GM19238 (cell line): ENCODE measurements at regions not wholly inside any gene's neighbourhood (a gene's known extent, or its start where the extent isn't known, plus 50 kb on each side); places are given as distances from the start of the nearest gene placed in this dataset.

Experiments
- DNase-seq: peaks from one replicate; pipeline ENCODE4 v3.0.0; 2011; ENCODE audit warnings: low spot score; ENCODE audit not compliant: insufficient read length

DNA sequence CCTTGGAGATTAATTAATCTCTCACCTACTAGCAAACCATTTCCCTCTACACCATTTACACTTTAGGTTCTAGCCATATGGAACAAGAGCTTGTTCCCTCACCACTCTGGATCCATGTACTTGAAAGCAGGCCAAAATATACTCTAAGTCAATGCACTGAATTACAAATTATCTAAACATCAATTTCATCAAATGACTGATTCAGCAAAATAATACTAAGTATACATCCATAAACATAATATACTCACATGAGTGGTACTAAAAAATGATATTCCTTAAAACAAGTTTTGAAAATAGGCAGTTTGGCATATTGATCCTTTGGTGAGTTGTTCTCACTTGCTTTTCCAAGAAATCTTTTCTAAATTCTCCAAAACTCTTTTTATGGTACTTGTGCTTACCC, 459.7 kb upstream of the ZNF385D start:
- DNase-seq = no peak

GRCh38 chr3:22216601-22217000, 465.6 kb upstream of the ZNF385D start:
- DNase-seq = no peak

GRCh38 chr3:22225161-22225560, 474.2 kb upstream of the ZNF385D start:
- no peak for DNase-seq

DNA sequence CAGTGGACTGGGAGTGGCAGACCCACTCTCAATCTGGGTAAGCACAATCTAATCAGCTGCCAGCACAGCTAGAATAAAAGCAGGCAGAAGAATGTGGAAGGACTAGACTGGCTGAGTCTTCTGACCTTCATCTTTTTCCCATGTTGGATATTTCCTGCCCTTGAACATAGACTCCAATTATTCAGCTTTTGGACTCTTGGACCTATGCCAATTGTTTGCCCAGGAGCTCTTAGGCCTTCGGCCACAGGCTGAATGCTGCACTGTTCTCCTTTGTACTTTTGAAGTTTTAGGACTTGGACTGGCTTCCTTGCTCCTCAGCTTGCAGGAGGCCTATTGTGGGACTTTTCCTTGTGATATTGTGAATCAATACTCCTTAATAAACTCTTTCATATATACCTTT, 477.7 kb upstream of the ZNF385D start:
- no peak for DNase-seq

GRCh38 chr3:22231061-22231460, 480.1 kb upstream of the ZNF385D start:
- DNase-seq = no peak

DNA sequence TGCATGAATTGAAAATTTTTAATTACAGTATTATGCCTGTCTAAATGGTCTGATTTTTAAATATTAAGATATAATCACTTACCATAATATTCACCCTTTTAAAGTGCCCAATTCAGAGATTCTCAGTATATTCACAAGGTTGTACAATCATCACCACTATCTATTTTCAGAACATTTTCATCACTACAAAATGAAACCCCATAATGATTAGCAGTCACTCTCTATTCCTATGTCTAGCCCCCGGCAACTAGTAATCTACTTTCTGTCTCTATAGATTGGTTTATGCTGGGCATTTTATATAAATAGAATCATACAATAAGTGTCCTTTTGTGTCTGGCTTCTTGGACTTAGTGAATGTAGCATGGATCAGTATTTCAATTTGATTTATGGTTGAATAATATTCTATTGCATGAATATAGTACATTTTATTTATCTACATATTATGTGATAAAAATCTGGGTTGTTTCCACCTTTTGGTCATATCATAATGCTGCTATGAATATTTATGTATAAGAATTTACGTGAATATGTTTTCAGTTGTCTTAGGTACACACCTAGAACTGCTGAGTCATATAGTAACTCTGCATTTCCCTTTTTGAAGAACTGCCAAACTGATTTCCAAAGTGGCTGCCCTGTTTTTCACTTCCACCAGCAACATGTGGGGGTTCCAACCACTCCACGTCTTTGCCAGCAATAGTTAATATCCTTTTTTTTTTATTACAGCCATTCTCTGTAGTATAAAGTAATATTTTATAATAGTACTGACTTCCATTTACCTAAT, 485.7 kb upstream of the ZNF385D start:
- DNase-seq = no peak

GRCh38 chr3:22239011-22239410, 488.0 kb upstream of the ZNF385D start:
- DNase-seq = no peak

DNA sequence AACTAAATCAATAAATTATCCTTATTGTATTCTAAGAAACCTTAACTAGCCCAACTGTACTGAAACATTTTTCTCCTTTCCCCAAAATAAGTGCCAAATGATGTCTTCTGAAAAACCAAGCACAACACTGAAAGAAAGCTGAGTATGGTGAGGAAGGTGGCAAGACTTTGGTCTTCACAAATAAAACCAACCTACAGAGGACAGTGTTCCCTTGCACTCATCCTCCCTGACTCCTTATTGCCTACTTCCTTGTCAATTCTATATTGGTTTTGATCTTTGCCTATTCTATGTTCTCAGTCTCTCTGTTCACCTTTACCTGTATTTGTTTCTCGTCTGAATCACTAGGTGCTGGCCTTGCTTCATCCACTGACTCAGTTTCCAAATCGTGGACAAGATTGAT, 490.1 kb upstream of the ZNF385D start:
- no peak for DNase-seq

DNA sequence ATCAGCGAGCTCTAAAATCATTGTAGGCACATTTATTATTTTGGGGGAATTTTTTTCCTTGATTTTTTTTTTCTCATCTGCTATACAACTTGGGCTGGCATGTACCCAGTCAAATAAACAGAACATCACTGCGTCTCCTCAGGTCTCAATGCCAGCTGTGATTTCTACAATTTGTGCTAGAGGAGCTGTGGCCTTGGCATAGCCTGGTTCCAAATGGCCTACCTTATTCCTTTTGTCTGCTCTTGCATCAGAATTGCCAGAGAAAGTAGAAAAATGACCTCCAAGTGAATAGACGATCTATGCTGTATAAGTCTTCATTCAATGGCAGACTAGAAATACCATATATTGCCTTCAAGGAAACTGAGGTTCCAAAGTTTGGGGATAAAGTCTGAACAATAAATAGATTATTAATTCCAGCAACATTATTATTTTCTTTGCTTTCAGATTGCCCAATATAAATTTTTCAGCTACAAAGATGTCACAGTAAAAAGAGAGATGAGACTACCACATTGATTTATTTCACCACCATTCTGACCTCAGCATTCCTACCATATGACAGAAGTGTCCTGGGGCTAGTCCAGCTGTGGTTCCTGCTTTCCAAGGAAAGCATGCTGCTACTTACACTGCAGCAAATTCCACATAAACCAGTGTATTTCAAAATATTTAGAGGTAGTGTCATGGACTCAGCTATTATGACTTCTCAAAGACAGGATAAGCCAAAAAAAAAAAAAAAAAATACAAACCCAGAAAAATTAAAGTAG, 493.9 kb upstream of the ZNF385D start:
- DNase-seq = no peak

- DNase-seq = no peak
Observed at GRCh38 chr3:22245811-22246583, 495.0 kb upstream of the ZNF385D start.

- no peak for DNase-seq
Observed at GRCh38 chr3:22249658-22250057, 498.6 kb upstream of the ZNF385D start.

- no peak for DNase-seq
Observed at GRCh38 chr3:22257252-22257651, 506.2 kb upstream of the ZNF385D start.

- no peak for DNase-seq
Observed at GRCh38 chr3:22262386-22262785, 511.4 kb upstream of the ZNF385D start.

DNA sequence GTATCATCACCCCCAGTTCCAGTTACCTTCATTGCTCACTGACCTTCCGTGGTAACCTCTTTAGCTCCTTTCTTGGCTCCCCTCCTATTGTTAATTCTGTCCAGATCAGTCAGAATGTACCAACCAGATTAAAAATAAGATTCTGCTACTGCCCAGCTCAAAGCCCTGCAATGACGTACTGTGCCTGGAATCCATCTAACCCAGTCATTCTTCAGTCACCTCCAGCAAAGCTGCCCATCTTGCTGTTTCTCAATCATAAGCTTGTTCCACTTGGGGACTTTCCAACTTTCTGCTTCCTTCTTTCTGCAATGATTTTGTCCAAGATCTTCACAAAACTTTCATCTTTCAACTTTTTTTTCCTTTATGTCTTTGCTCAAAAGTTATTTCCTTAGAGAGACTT, 512.0 kb upstream of the ZNF385D start:
- no peak for DNase-seq

DNA sequence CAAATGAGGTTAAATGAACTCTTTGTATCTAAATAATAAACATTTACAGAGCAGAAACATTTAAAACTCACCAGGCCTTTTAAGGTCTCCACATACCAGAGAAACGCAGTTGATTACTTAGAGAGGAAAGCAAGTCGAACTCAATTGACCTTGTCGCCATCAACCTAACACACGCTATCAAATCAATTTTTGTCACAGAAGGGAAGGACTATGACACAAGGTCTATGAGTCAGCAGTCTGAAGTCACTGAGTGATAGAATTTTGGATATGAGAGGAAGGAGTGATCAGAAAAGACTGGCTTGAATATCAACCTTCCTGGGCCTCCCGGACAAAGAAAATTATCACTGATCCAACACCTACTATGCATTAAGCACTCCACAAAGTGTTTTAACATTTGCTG, 514.4 kb upstream of the ZNF385D start:
- no peak for DNase-seq

DNA sequence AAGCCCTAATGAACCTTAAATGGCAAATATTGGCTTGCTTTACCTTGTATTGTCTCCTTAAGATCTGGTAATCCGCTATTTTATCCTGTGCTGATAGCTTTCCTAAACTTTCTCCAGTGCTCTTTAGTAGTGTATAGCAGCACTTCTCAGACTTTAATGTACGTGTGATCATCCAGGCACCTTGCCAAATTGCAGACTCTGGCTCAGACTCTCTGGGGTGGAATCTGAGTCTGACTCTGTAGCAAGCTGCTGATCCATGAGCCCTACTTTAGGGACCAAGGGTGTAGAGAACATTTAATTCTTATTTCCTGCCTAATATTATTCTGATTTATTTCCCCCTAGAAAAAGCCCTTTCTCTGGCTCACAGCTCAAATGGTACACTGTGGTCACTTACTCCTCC, 518.8 kb upstream of the ZNF385D start:
- no peak for DNase-seq

DNA sequence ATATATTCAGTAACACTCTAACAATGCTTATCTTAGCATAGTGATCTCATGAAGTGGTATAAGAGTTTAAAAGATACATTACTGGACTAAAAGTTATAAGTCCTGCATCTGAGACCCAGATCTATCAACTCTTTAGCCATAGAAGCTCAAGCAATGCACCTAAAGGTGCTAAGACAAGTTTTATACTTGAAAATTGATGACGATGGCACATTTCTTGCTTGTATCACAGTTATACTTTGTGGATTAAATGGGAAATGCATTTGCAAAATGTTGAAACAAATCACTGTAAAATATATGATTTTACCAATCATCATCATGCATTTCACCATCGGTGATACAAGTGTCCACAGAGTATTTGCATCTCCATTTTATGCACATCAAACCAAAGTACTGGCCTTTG, 525.3 kb upstream of the ZNF385D start:
- no peak for DNase-seq

GRCh38 chr3:22284559-22284958, 533.5 kb upstream of the ZNF385D start:
- DNase-seq = no peak

DNA sequence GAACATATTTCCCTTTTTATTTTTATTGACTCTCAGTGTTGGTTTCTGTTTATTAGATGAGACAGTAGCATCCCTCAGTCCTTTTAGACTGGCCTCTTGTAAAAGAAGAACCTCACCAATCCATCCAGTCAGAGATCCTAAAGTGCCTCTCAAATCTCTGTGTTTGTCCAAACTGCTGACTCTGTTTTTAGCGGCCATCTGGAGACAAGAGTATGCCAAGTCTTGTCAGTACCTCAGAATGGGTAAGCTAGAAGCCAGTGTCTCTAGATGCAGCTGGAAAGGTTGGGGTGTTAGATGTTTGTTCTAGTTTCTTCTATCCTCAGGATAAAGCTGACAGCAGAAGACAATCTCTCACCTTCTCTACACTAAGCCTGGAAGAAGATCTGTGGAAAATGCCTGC, 537.7 kb upstream of the ZNF385D start:
- DNase-seq = no peak

- DNase-seq = no peak
Observed at GRCh38 chr3:22292681-22293080, 541.7 kb upstream of the ZNF385D start.

DNA sequence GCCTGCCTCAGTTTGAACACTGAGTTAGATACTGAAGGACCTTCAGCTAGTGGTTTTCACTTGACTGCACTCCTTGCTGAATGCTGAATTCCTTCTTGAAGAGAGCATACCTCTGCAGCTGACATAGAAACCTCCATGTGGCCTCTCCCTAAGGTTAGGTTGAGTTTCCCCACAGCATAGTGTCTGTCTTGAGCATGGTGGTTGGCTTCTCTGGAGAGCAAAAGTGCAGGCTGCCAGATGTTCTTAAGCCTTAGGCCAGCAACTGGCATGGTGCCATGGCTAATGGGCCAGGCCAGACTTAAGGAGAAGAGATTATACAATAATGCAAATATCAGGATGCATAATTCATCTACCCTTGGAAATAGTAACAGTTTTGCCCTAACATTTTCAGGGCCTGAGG, 545.6 kb upstream of the ZNF385D start:
- no peak for DNase-seq

GRCh38 chr3:22297436-22297835, 546.4 kb upstream of the ZNF385D start:
- DNase-seq = no peak
